GM23338 (cell line): ENCODE measurements at regions not wholly inside any gene's neighbourhood (a gene's known extent, or its start where the extent isn't known, plus 50 kb on each side); places are given as distances from the start of the nearest gene placed in this dataset.
A peak's percentile ranks its signal among the peaks of the same experiment; 100 is the strongest.

Experiments
- ATAC-seq: fragments of 200-7000 bp; cut with Tn5 transposase; 3 replicates; pipeline ENCODE4 v1.9.1; 2020
- DNase-seq: peaks from one replicate; pipeline ENCODE4 v3.0.0-alpha.2; 2015; ENCODE audit warnings: low spot score
- H2AFZ ChIP-seq: fragments of 200-600 bp; sonication (generic); 2 replicates; pipeline ENCODE4 v1.8.0; 2016; ENCODE audit warnings: antibody characterized with exemption, mild to moderate bottlenecking, moderate library complexity
- H3F3A ChIP-seq: fragments of 200-600 bp; sonication (generic); replicated peaks from 2 replicates; pipeline ENCODE4 v1.8.0; 2017; ENCODE audit warnings: antibody characterized with exemption, mixed run types, low read depth
- H3K27ac ChIP-seq: fragments of 200-600 bp; sonication (generic); 2 replicates; pipeline ENCODE4 v1.6.1; 2016; ENCODE audit warnings: low read depth
- H3K27me3 ChIP-seq: fragments of 200-600 bp; sonication (generic); 2 replicates; pipeline ENCODE4 v1.8.0; 2016; ENCODE audit warnings: mild to moderate bottlenecking, mixed run types, moderate library complexity; ENCODE audit not compliant: insufficient read depth
- H3K36me3 ChIP-seq: fragments of 200-600 bp; sonication (generic); 2 replicates; pipeline ENCODE4 v1.8.0; 2016; ENCODE audit warnings: mild to moderate bottlenecking; ENCODE audit not compliant: insufficient read depth
- H3K4me1 ChIP-seq: fragments of 200-600 bp; sonication (generic); 2 replicates; pipeline ENCODE4 v1.8.0; 2016; ENCODE audit warnings: mild to moderate bottlenecking, moderate library complexity; ENCODE audit not compliant: insufficient read depth
- H3K4me2 ChIP-seq: fragments of 200-600 bp; sonication (generic); 2 replicates; pipeline ENCODE4 v1.7.1; 2017; ENCODE audit warnings: mixed run types
- H3K4me3 ChIP-seq: fragments of 200-600 bp; sonication (generic); 2 replicates; pipeline ENCODE4 v1.6.1; 2016; ENCODE audit warnings: mixed run types
- H3K79me2 ChIP-seq: fragments of 200-600 bp; sonication (generic); replicated peaks from 2 replicates; pipeline ENCODE4 v1.8.0; 2017; ENCODE audit warnings: mild to moderate bottlenecking; ENCODE audit not compliant: insufficient read depth
- H3K9me2 ChIP-seq: fragments of 200-600 bp; sonication (generic); 2 replicates; pipeline ENCODE4 v1.8.0; 2017; ENCODE audit not compliant: insufficient read depth
- H4K20me1 ChIP-seq: fragments of 200-600 bp; sonication (generic); replicated peaks from 2 replicates; pipeline ENCODE4 v1.8.0; 2017; ENCODE audit warnings: mild to moderate bottlenecking; ENCODE audit not compliant: insufficient read depth
- H3K27ac Mint-ChIP-seq: 2 replicates; pipeline ENCODE4 v1.8.0; 2020; ENCODE audit warnings: inconsistent platforms, mild to moderate bottlenecking, moderate library complexity, mixed read lengths
- H3K27me3 Mint-ChIP-seq: 3 replicates; pipeline ENCODE4 v1.8.0; 2022; ENCODE audit warnings: low read depth, mild to moderate bottlenecking, moderate library complexity, mixed read lengths, inconsistent platforms; ENCODE audit not compliant: insufficient read depth, poor library complexity
- H3K36me3 Mint-ChIP-seq: 3 replicates; pipeline ENCODE4 v1.8.0; 2021; ENCODE audit warnings: low read depth, mild to moderate bottlenecking, inconsistent platforms, moderate library complexity, mixed read lengths
- H3K4me1 Mint-ChIP-seq: 3 replicates; pipeline ENCODE4 v1.8.0; 2020; ENCODE audit warnings: mild to moderate bottlenecking, inconsistent platforms, mixed read lengths
- H3K4me3 Mint-ChIP-seq: 3 replicates; pipeline ENCODE4 v1.8.0; 2021; ENCODE audit warnings: moderate library complexity, mild to moderate bottlenecking, inconsistent platforms, mixed read lengths
- H3K9me3 Mint-ChIP-seq: 3 replicates; pipeline ENCODE4 v1.8.0; 2020; ENCODE audit warnings: moderate library complexity, mild to moderate bottlenecking, inconsistent platforms, mixed read lengths
- CREB1 ChIP-seq: fragments of 250-450 bp; sonication (Bioruptor Pico); IDR thresholded peaks from 2 replicates; pipeline ENCODE4 v1.5.0; 2020; ENCODE audit warnings: low read depth, mild to moderate bottlenecking, moderate library complexity
- CTCF ChIP-seq, 2 experiments: fragments of 200-600 bp in 1 of 2; sonication (generic) in 1 of 2; conservative IDR thresholded peaks; 2 replicates each; pipeline versions ENCODE4 v1.5.1 to v1.6.1; 2016 to 2017; ENCODE audit warnings: antibody characterized with exemption in 2 of 2, low read depth in 2 of 2, mild to moderate bottlenecking in 2 of 2, moderate library complexity in 1 of 2
- JUNB ChIP-seq: IDR thresholded peaks from one replicate; pipeline ENCODE4 v1.6.1; 2016; ENCODE audit warnings: antibody characterized with exemption; ENCODE audit not compliant: unreplicated experiment
- NANOG ChIP-seq: IDR thresholded peaks from 2 replicates; pipeline ENCODE4 v1.6.1; 2016; ENCODE audit warnings: antibody characterized with exemption, borderline replicate concordance
- REST ChIP-seq: IDR thresholded peaks from one replicate; pipeline ENCODE4 v1.6.1; 2018; ENCODE audit warnings: antibody characterized with exemption; ENCODE audit not compliant: unreplicated experiment
- ZNF331 ChIP-seq: fragments of 250-450 bp; sonication (Bioruptor Pico); IDR thresholded peaks from 2 replicates; pipeline ENCODE4 v1.5.0; 2020; ENCODE audit warnings: low read depth, mild to moderate bottlenecking, moderate library complexity
- ZNF462 ChIP-seq: fragments of 250-450 bp; sonication (Bioruptor Pico); IDR thresholded peaks from 2 replicates; pipeline ENCODE4 v1.5.0; 2020; ENCODE audit warnings: mild to moderate bottlenecking, moderate library complexity

- no peak for TF ChIP-seq ZNF331
- no peak for TF ChIP-seq JUNB
- TF ChIP-seq ZNF462 (CRISPR knock-in tag): no peak
Measured at GRCh38 chr4:126753592-126753991, 879.2 kb upstream of the INTU start (continued).

GRCh38 chr4:126755506-126755905 is 877.3 kb upstream of the INTU start:
- DNase-seq: no peak
- Histone ChIP-seq H3F3A (no peaks in the 10 kb centered on the region), H2AFZ (0 out of 2 replicates have a peak overlapping the region, but pooled peaks have one; percentile 70), H3K4me1 (no peaks in the 10 kb centered on the region), H3K27me3 (no peaks in the 10 kb centered on the region), H4K20me1 (no peaks in the 10 kb centered on the region), H3K9me2 (0 out of 2 replicates have a peak, but pooled peaks cover 6% of the 10 kb centered on the region), H3K36me3 (no peaks in the 10 kb centered on the region), H3K4me2 (no peak overlapping the region), H3K79me2 (no peaks in the 10 kb centered on the region), H3K4me3 (no peak overlapping the region), H3K27ac (no peak overlapping the region)
- no peaks in the 10 kb centered on the region for H3K4me1 Mint-ChIP-seq
- no peaks in the 10 kb centered on the region for H3K9me3 Mint-ChIP-seq
- no peak overlapping the region for H3K27ac Mint-ChIP-seq
- no peak overlapping the region for H3K4me3 Mint-ChIP-seq
- ATAC-seq: no peak
- no peaks in the 10 kb centered on the region for H3K27me3 Mint-ChIP-seq
- no peaks in the 10 kb centered on the region for H3K36me3 Mint-ChIP-seq
- TF ChIP-seq NANOG: no peak
- no peak for TF ChIP-seq REST
- no peak for TF ChIP-seq CTCF (conservative IDR thresholded peaks at IDR 0.05; ENCODE audit: low read depth in 2 of 2)
- no peak for TF ChIP-seq CREB1 (CRISPR knock-in tag)
- TF ChIP-seq JUNB: no peak
